GM21381 (cell line): ENCODE measurements at regions not wholly inside any gene's neighbourhood (a gene's known extent, or its start where the extent isn't known, plus 50 kb on each side); places are given as distances from the start of the nearest gene placed in this dataset.

Source experiments
- ATAC-seq: cut with Tn5 transposase; IDR thresholded peaks from one replicate; pipeline ENCODE4 v1.9.1; 2021; ENCODE audit warnings: mild to moderate bottlenecking, moderate library complexity; ENCODE audit not compliant: unreplicated experiment

- no peak for ATAC-seq
These were observed 53.0 kb upstream of the SMOX start for GRCh38 chr20:4095639-4096038.

GRCh38 chr20:4091490-4092479, 56.8 kb upstream of the SMOX start:
- ATAC-seq = no peak

GRCh38 chr20:4090756-4091489, 57.7 kb upstream of the SMOX start:
- no peak for ATAC-seq

GRCh38 chr20:4089756-4090487, 58.7 kb upstream of the SMOX start:
- no peak for ATAC-seq

GRCh38 chr20:4088766-4089165, 59.9 kb upstream of the SMOX start:
- no peak for ATAC-seq

- no peak for ATAC-seq
These were observed 60.7 kb upstream of the SMOX start for GRCh38 chr20:4087923-4088322.

GRCh38 chr20:4086771-4087687, 61.6 kb upstream of the SMOX start:
- ATAC-seq = no peak

- ATAC-seq = no peak
These were observed 63.9 kb upstream of the SMOX start for GRCh38 chr20:4084721-4085120.

- ATAC-seq = no peak
These were observed 64.5 kb upstream of the SMOX start for GRCh38 chr20:4084096-4084495.

- ATAC-seq = no peak
These were observed 65.3 kb upstream of the SMOX start for GRCh38 chr20:4083098-4083865.

GRCh38 chr20:4082406-4083097, 66.1 kb upstream of the SMOX start:
- ATAC-seq = peak; percentile 60

GRCh38 chr20:4081421-4081820, 66.1 kb upstream of the RNF24 start:
- no peak for ATAC-seq

- ATAC-seq = no peak
These were observed 61.3 kb upstream of the RNF24 start for GRCh38 chr20:4076671-4077070.

GRCh38 chr20:4076033-4076432, 60.7 kb upstream of the RNF24 start:
- ATAC-seq = no peak

- ATAC-seq = no peak
These were observed 59.6 kb upstream of the RNF24 start for GRCh38 chr20:4074877-4075455.

GRCh38 chr20:4073852-4074741, 58.7 kb upstream of the RNF24 start:
- ATAC-seq = no peak

- no peak for ATAC-seq
These were observed 55.9 kb upstream of the RNF24 start for GRCh38 chr20:4071178-4071693.
